ENCODE measurements at regions not wholly inside any gene's neighbourhood (a gene's known extent, or its start where the extent isn't known, plus 50 kb on each side); places are given as distances from the start of the nearest gene placed in this dataset.
"Not testable (repeated sequence)": the region's sequence is repeated elsewhere in the genome, so short reads cannot be mapped to it uniquely, and the experiment has no call there.

- DNase-seq (ENCODE audit: low read depth) = no peak
Measured at GRCh38 chr20:1752045-1752444, 94.5 kb upstream of the SIRPG start.

GRCh38 chr20:1748777-1749176, 91.2 kb upstream of the SIRPG start:
- no peak for DNase-seq (ENCODE audit: low read depth)

- no peak for DNase-seq (ENCODE audit: low read depth)
Measured at GRCh38 chr20:1747953-1748577, 90.5 kb upstream of the SIRPG start.

GRCh38 chr20:1742049-1742434, 84.5 kb upstream of the SIRPG start:
- DNase-seq (ENCODE audit: low read depth) = not testable (repeated sequence)

GRCh38 chr20:1741309-1742048, 83.9 kb upstream of the SIRPG start:
- no peak for DNase-seq (ENCODE audit: low read depth)

GRCh38 chr20:1737134-1737533, 79.6 kb upstream of the SIRPG start:
- no peak for DNase-seq (ENCODE audit: low read depth)

- no peak for DNase-seq (ENCODE audit: low read depth)
Measured at GRCh38 chr20:1735417-1736089, 78.0 kb upstream of the SIRPG start.

- no peak for DNase-seq (ENCODE audit: low read depth)
Measured at GRCh38 chr20:1734269-1734858, 76.8 kb upstream of the SIRPG start.

- not testable (repeated sequence) for DNase-seq (ENCODE audit: low read depth)
Measured at GRCh38 chr20:1731828-1732375, 74.3 kb upstream of the SIRPG start.

- not testable (repeated sequence) for DNase-seq (ENCODE audit: low read depth)
Measured at GRCh38 chr20:1730981-1731711, 73.6 kb upstream of the SIRPG start.

- DNase-seq (ENCODE audit: low read depth) = not testable (repeated sequence)
Measured at GRCh38 chr20:1727303-1727702, 69.7 kb upstream of the SIRPG start.

GRCh38 chr20:1724901-1725300, 67.3 kb upstream of the SIRPG start:
- no peak for DNase-seq (ENCODE audit: low read depth)

- no peak for DNase-seq (ENCODE audit: low read depth)
Measured at GRCh38 chr20:1722513-1723050, 65.0 kb upstream of the SIRPG start.

- no peak for DNase-seq (ENCODE audit: low read depth)
Measured at GRCh38 chr20:1721687-1722512, 64.3 kb upstream of the SIRPG start.

- DNase-seq (ENCODE audit: low read depth) = no peak
Measured at GRCh38 chr20:1720845-1721475, 63.4 kb upstream of the SIRPG start.

GRCh38 chr20:1720226-1720625, 62.6 kb upstream of the SIRPG start:
- no peak for DNase-seq (ENCODE audit: low read depth)

- DNase-seq (ENCODE audit: low read depth) = no peak
Measured at GRCh38 chr20:1718604-1719384, 61.2 kb upstream of the SIRPG start.

GRCh38 chr20:1712634-1713624, 55.4 kb upstream of the SIRPG start:
- DNase-seq (ENCODE audit: low read depth) = no peak
